ENCODE measurements at regions not wholly inside any gene's neighbourhood (a gene's known extent, or its start where the extent isn't known, plus 50 kb on each side); places are given as distances from the start of the nearest gene placed in this dataset.

DNA sequence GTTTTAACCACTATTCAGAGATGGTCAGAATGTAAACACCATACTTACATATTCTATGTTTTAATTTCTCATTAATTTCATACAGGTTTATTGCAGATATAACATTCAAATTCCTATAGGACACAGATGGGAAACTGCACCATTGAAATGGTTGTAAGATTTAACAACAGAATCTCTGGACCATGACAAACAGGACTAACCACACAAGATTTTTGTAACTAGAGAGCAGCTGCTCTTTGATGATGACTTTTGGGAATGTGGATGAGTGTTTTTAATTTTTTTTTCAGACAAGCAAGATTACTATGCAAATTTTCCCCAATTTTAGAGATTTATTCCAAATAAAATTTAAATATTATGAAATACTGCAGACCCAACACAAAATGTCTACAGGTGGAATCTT lies 610.2 kb downstream of the PCDH18 start:
- no peak for TF ChIP-seq POLR2A (IDR thresholded peaks at IDR 0.05; ENCODE audit: low read length)
- TF ChIP-seq GATA1 (IDR thresholded peaks at IDR 0.05; ENCODE audit: low read depth, low read length) = no peak

All from erythroblast (primary cell).